ENCODE measurements at regions not wholly inside any gene's neighbourhood (a gene's known extent, or its start where the extent isn't known, plus 50 kb on each side); places are given as distances from the start of the nearest gene placed in this dataset.

- Histone ChIP-seq H3K27me3 (ENCODE audit: control insufficient read depth, insufficient read depth, low read length) (no peaks in the 10 kb centered on the region), H3K9ac (ENCODE audit: low read length) (no peak overlapping the region), H3K4me3 (ENCODE audit: low read length) (no peak overlapping the region), H3K9me3 (ENCODE audit: control insufficient read depth, low read length) (no peaks in the 10 kb centered on the region), H3K36me3 (ENCODE audit: control insufficient read depth, insufficient read depth, low read length) (no peaks in the 10 kb centered on the region), H3K4me1 (ENCODE audit: control insufficient read depth, insufficient read depth, low read length) (peaks cover 13% of the 10 kb centered on the region)
These were observed 97.7 kb downstream of the CD47 start for GRCh38 chr3:107992976-107993684.

GRCh38 chr3:107990926-107991325 lies 99.9 kb downstream of the CD47 start:
- H3K4me1 ChIP-seq (ENCODE audit: control insufficient read depth, insufficient read depth, low read length), result peaks cover 27% of the 10 kb centered on the region
- no peak overlapping the region for H3K9ac ChIP-seq (ENCODE audit: low read length)
- no peak overlapping the region for H3K4me3 ChIP-seq (ENCODE audit: low read length)
- H3K9me3 ChIP-seq (ENCODE audit: control insufficient read depth, low read length), result no peaks in the 10 kb centered on the region
- H3K36me3 ChIP-seq (ENCODE audit: control insufficient read depth, insufficient read depth, low read length), result no peaks in the 10 kb centered on the region
- H3K27me3 ChIP-seq (ENCODE audit: control insufficient read depth, insufficient read depth, low read length), result no peaks in the 10 kb centered on the region

- H3K9me3 ChIP-seq (ENCODE audit: control insufficient read depth, low read length), result no peaks in the 10 kb centered on the region
- H3K9ac ChIP-seq (ENCODE audit: low read length), result no peak overlapping the region
- H3K4me1 ChIP-seq (ENCODE audit: control insufficient read depth, insufficient read depth, low read length), result peaks cover 27% of the 10 kb centered on the region
- no peaks in the 10 kb centered on the region for H3K36me3 ChIP-seq (ENCODE audit: control insufficient read depth, insufficient read depth, low read length)
- no peak overlapping the region for H3K4me3 ChIP-seq (ENCODE audit: low read length)
- H3K27me3 ChIP-seq (ENCODE audit: control insufficient read depth, insufficient read depth, low read length), result no peaks in the 10 kb centered on the region
These were observed 100.4 kb downstream of the CD47 start for GRCh38 chr3:107990433-107990832.

- peaks cover 27% of the 10 kb centered on the region for H3K4me1 ChIP-seq (ENCODE audit: control insufficient read depth, insufficient read depth, low read length)
- H3K27me3 ChIP-seq (ENCODE audit: control insufficient read depth, insufficient read depth, low read length), result no peaks in the 10 kb centered on the region
- H3K9ac ChIP-seq (ENCODE audit: low read length), result no peak overlapping the region
- no peaks in the 10 kb centered on the region for H3K9me3 ChIP-seq (ENCODE audit: control insufficient read depth, low read length)
- H3K36me3 ChIP-seq (ENCODE audit: control insufficient read depth, insufficient read depth, low read length), result no peaks in the 10 kb centered on the region
- no peak overlapping the region for H3K4me3 ChIP-seq (ENCODE audit: low read length)
These were observed 101.2 kb downstream of the CD47 start for GRCh38 chr3:107989661-107990060.

- H3K9ac ChIP-seq (ENCODE audit: low read length), result no peak overlapping the region
- H3K4me1 ChIP-seq (ENCODE audit: control insufficient read depth, insufficient read depth, low read length), result peaks cover 27% of the 10 kb centered on the region
- H3K9me3 ChIP-seq (ENCODE audit: control insufficient read depth, low read length), result no peaks in the 10 kb centered on the region
- H3K36me3 ChIP-seq (ENCODE audit: control insufficient read depth, insufficient read depth, low read length), result no peaks in the 10 kb centered on the region
- H3K4me3 ChIP-seq (ENCODE audit: low read length), result no peak overlapping the region
- H3K27me3 ChIP-seq (ENCODE audit: control insufficient read depth, insufficient read depth, low read length), result no peaks in the 10 kb centered on the region
These were observed 102.2 kb downstream of the CD47 start for GRCh38 chr3:107988460-107989175.

- no peak overlapping the region for H3K4me3 ChIP-seq (ENCODE audit: low read length)
- no peaks in the 10 kb centered on the region for H3K27me3 ChIP-seq (ENCODE audit: control insufficient read depth, insufficient read depth, low read length)
- H3K36me3 ChIP-seq (ENCODE audit: control insufficient read depth, insufficient read depth, low read length), result no peaks in the 10 kb centered on the region
- no peak overlapping the region for H3K9ac ChIP-seq (ENCODE audit: low read length)
- no peaks in the 10 kb centered on the region for H3K9me3 ChIP-seq (ENCODE audit: control insufficient read depth, low read length)
- H3K4me1 ChIP-seq (ENCODE audit: control insufficient read depth, insufficient read depth, low read length), result peaks cover 18% of the 10 kb centered on the region
These were observed 103.5 kb downstream of the CD47 start for GRCh38 chr3:107987036-107987939.

- no peak overlapping the region for H3K9ac ChIP-seq (ENCODE audit: low read length)
- peaks cover 23% of the 10 kb centered on the region for H3K4me1 ChIP-seq (ENCODE audit: control insufficient read depth, insufficient read depth, low read length)
- no peaks in the 10 kb centered on the region for H3K9me3 ChIP-seq (ENCODE audit: control insufficient read depth, low read length)
- H3K27me3 ChIP-seq (ENCODE audit: control insufficient read depth, insufficient read depth, low read length), result no peaks in the 10 kb centered on the region
- no peak overlapping the region for H3K4me3 ChIP-seq (ENCODE audit: low read length)
- H3K36me3 ChIP-seq (ENCODE audit: control insufficient read depth, insufficient read depth, low read length), result no peaks in the 10 kb centered on the region
These were observed 104.3 kb downstream of the CD47 start for GRCh38 chr3:107986505-107986904.

- Histone ChIP-seq H3K9me3 (ENCODE audit: control insufficient read depth, low read length) (no peaks in the 10 kb centered on the region), H3K4me1 (ENCODE audit: control insufficient read depth, insufficient read depth, low read length) (peaks cover 23% of the 10 kb centered on the region), H3K4me3 (ENCODE audit: low read length) (no peak overlapping the region), H3K9ac (ENCODE audit: low read length) (no peak overlapping the region), H3K27me3 (ENCODE audit: control insufficient read depth, insufficient read depth, low read length) (no peaks in the 10 kb centered on the region), H3K36me3 (ENCODE audit: control insufficient read depth, insufficient read depth, low read length) (no peaks in the 10 kb centered on the region)
These were observed 105.3 kb downstream of the CD47 start for GRCh38 chr3:107985496-107985895.

GRCh38 chr3:107983247-107983646 lies 107.6 kb downstream of the CD47 start:
- Histone ChIP-seq H3K4me1 (ENCODE audit: control insufficient read depth, insufficient read depth, low read length) (peaks cover 20% of the 10 kb centered on the region), H3K27me3 (ENCODE audit: control insufficient read depth, insufficient read depth, low read length) (no peaks in the 10 kb centered on the region), H3K9me3 (ENCODE audit: control insufficient read depth, low read length) (no peaks in the 10 kb centered on the region), H3K4me3 (ENCODE audit: low read length) (no peak overlapping the region), H3K36me3 (ENCODE audit: control insufficient read depth, insufficient read depth, low read length) (no peaks in the 10 kb centered on the region), H3K9ac (ENCODE audit: low read length) (no peak overlapping the region)

- H3K9ac ChIP-seq (ENCODE audit: low read length), result no peak overlapping the region
- H3K36me3 ChIP-seq (ENCODE audit: control insufficient read depth, insufficient read depth, low read length), result no peaks in the 10 kb centered on the region
- peaks cover 9% of the 10 kb centered on the region for H3K4me1 ChIP-seq (ENCODE audit: control insufficient read depth, insufficient read depth, low read length)
- H3K9me3 ChIP-seq (ENCODE audit: control insufficient read depth, low read length), result no peaks in the 10 kb centered on the region
- no peaks in the 10 kb centered on the region for H3K27me3 ChIP-seq (ENCODE audit: control insufficient read depth, insufficient read depth, low read length)
- no peak overlapping the region for H3K4me3 ChIP-seq (ENCODE audit: low read length)
These were observed 108.7 kb downstream of the CD47 start for GRCh38 chr3:107982165-107982564.

- Histone ChIP-seq H3K4me1 (ENCODE audit: control insufficient read depth, insufficient read depth, low read length) (peaks cover 5% of the 10 kb centered on the region), H3K4me3 (ENCODE audit: low read length) (no peak overlapping the region), H3K9me3 (ENCODE audit: control insufficient read depth, low read length) (no peaks in the 10 kb centered on the region), H3K36me3 (ENCODE audit: control insufficient read depth, insufficient read depth, low read length) (no peaks in the 10 kb centered on the region), H3K27me3 (ENCODE audit: control insufficient read depth, insufficient read depth, low read length) (no peaks in the 10 kb centered on the region), H3K9ac (ENCODE audit: low read length) (no peak overlapping the region)
These were observed 109.2 kb downstream of the CD47 start for GRCh38 chr3:107981471-107982111.

Data from mucosa of stomach (tissue), 1 donor.